GM21576 (cell line): ENCODE measurements at regions not wholly inside any gene's neighbourhood (a gene's known extent, or its start where the extent isn't known, plus 50 kb on each side); places are given as distances from the start of the nearest gene placed in this dataset.
A peak's percentile ranks its signal among the peaks of the same experiment; 100 is the strongest.

ENCODE experiments used
- ATAC-seq: cut with Tn5 transposase; IDR thresholded peaks from one replicate; pipeline ENCODE4 v1.9.1; 2021; ENCODE audit warnings: mild to moderate bottlenecking, moderate library complexity; ENCODE audit not compliant: unreplicated experiment

DNA sequence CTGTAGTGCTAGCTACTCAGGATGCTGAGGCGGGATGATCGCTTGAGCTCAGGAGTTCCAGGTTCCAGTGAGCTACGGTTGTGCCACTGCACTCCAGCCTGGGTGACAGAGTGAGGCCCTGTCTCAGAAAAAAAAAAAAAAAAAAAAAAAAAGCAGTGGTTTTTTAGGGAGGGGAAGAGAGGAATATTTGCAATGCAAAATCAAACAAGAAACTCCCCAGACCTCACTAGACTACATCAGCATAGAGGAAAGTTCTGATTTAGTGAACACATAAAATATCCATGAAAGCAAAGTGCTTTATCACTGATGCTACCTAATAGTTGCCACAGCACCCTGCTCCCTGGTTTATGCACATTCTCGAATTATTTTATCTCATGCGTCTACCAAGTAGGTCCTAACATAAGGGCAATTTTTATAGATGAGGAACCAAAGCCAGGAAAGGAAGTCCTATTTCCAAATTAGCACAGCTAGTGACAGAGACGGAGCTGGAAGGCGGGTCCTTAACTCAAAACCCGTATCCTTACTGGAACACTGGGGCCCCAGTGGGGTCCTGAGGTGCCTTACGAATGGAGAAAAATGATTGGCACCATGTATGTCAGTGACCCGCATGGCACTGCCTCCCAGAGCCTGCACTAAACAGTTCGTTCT lies 50.7 kb upstream of the GPR157 start:
- no peak for ATAC-seq

DNA sequence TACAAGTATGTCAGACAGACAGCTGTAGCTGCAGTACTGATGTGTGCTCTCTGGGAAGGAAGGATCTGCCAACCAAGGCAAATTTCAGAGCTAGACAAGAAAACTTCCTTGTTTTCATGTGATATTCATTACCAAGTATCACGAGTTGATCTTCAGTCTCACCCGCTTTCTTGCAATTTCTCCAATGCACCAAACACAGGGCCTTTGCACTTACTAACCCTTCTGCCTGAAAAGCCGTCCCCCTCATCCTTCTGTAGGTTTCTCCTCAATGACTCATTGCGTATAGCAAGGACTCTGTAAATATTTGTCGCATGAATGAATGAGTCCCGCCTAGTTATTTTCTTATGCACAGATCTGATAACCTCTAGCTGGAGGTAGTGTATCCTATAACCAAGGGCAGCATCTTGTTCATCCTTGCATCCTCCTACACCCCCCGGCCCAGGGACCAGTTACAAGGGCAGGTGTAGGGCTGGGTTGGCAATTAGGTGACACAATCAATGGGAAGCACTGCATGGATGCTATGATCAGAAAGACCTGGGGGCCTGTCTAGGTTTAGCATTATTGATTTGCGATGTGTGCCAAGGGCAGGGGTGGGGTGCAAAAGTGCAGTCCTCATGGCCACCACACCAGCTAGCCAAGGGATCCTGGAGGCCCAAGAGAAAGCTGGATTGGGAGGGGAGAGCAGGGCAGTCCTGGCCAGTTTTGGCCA lies 51.4 kb upstream of the GPR157 start:
- no peak for ATAC-seq

DNA sequence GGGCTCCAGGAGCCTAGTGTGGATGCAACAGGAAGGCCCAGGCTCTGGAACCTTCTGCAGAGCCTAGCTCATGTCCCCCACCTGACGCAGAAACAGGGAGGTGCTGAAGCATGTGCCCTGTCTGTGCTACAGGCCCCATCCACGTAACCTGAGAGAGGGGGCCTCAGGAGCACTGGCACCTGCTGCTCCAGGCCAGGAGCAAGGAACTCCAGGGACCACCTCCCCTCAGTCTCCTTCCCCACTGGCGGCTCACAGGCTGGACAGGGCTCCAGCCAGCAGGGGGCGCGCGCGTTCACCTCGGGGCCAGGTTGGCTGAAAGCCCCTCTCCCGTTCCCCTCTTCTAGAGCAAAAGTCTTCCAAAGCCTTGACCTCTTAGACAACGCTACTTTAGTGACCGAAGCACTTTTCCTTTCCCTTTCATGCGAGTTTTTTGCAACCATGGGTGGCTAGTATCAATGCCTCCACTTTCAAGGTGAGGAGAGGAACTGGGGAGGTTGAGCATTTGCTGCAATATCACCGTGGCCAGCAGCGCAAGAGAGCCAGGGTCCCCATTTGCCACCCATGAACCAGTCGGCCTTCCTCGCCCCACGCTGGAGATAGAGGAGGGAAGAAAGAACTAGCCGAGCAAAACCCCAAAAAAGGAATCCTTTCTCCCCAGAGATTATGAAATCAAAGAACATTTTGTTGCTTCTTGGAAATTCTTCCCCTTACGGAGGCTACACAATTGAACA lies 52.4 kb upstream of the GPR157 start:
- peak; percentile 36 for ATAC-seq

DNA sequence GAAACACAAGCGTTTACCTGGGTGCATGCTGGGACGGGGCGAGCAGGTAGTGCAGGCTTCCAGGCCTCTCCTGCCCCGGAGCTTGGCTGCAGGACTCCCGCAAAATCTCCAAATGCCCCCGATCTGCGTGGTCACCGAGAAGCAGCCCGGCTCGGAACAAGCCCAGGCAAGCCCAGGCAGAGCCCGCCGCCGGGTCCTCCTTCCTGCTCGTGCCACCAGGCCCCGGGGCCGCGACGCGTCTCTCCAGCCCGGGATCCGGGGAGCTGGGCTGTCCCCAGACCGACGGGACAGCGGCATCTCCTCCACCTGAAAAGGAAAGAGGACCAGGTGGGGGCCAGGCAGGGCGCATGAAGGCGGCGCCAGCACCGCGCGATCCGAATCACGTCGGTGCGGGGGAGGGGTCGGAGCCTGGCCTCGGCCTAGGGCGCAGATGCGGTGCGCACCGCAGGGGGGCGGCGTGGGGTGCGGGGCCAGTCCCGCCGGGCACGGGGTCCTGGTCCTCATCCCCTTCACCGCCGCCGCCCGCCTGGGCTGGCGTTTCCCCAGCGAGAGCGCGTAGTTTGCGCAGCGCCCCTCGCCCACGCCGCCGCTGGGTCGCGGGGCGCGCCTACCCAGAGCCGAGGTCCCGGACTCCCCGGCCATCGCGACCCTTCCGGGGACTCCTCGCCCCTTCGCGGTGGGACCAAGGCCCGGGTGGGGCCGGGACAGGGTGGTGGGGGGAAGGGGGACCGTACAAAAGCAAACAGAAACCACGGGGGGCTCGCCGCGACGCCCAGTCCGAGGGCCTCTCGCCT lies 52.4 kb upstream of the H6PD start:
- ATAC-seq: no peak

GRCh38 chr1:9182784-9183257 lies 51.8 kb upstream of the H6PD start:
- no peak for ATAC-seq

GRCh38 chr1:9183441-9183840 lies 51.1 kb upstream of the H6PD start:
- no peak for ATAC-seq

GRCh38 chr1:9183898-9184297 lies 50.7 kb upstream of the H6PD start:
- ATAC-seq: no peak

DNA sequence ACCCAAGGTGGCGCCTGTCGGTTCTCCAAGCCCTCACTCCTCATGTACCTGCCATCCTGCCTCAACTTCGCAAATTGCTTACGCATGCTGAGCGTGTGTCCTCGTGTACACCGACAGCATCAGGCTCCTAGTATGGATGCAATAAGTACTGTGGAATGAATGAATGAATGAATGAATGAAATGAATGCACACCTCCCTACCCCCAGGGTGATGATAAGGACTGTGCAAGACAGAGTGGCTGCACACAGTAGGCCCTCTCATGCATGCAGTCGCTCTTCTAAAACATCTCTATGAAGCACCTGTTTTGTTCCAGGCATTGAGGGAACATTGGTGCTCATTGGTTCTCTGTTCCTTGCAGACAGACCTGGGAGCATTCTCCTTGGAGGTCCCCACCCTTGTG lies 49.8 kb upstream of the H6PD start:
- no peak for ATAC-seq
